Ureter (tissue), 1 donor: ENCODE measurements at regions not wholly inside any gene's neighbourhood (a gene's known extent, or its start where the extent isn't known, plus 50 kb on each side); places are given as distances from the start of the nearest gene placed in this dataset.

Source experiments
- DNase-seq: peaks from one replicate; pipeline ENCODE4 v3.0.0-alpha.2; 2020; ENCODE audit warnings: low spot score
- donor health status: DM: yes; HTN: yes; CAD: no.

DNA sequence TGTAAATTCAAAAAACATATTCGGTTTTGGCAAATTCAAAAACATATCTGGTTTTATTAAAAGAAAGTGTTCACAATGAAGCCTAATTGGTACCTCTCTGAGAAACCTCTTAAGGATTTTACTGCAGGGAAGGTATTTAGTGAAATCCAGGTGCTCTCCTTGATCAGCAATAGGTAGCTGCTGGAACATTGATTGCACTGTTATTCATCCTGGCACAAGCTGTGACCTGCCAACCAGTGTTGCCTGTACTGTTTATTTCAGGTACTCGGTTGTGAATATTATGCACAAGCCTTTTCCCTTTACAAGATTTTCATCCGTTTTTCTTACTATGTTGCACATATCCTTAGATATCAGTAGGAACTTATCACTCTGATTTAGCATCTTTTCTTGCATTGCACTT lies 155.8 kb upstream of the ZEB2 start:
- DNase-seq = no peak

DNA sequence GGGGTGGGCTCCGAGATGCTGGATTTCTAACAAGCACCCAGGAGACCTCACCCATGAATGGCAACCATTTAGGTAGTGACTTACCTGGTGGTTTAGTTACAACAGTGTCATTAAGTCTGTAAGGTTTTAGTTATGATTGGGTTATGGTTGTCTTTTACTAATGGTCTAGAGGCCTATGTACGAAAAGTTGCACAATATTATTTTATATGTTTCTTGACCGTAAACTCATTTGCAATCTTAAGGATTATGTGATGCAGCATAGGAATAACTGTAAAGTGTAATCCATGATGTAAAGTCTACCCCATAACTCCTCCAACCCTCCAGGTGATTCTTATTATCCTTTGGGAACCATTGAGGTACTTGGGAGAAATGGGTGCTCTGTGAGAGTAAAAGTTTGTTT lies 155.4 kb upstream of the ZEB2 start:
- no peak for DNase-seq

DNA sequence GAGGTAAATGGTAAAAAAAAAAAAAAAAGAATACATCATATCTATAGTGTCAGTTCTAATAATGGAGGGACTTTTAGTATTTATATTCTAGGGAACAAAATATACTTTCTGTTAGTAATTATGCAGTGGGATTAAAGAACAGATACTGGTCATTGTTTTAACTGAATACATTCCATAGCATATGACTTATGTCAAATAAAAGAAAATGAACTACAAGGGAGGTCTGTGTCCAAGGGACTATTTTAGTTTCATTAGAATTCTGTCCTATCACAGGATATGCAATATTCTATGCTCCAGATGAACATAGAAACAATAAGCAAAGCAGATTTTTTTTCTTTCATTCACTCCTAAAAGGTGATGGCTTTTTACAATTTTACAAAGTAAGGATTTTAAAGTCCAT lies 154.2 kb upstream of the ZEB2 start:
- no peak for DNase-seq

DNA sequence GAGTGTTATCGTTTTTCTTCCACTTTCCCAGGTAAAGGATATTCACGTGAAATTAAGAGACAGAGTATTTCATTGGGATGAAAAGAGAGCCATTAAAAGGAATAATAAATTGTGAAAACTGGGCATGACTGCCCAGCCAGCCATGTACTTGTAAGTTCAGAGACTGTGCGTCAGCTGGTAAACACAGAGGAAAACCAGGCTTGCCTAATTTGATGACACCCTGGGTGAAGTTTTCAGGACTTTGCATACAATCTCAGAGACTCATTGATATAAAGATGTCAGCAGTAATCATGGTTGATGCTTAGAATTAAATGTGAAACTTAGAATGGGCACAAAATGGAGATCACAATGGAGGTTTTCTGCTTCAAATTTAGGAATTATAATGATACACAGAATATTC lies 153.5 kb upstream of the ZEB2 start:
- no peak for DNase-seq

DNA sequence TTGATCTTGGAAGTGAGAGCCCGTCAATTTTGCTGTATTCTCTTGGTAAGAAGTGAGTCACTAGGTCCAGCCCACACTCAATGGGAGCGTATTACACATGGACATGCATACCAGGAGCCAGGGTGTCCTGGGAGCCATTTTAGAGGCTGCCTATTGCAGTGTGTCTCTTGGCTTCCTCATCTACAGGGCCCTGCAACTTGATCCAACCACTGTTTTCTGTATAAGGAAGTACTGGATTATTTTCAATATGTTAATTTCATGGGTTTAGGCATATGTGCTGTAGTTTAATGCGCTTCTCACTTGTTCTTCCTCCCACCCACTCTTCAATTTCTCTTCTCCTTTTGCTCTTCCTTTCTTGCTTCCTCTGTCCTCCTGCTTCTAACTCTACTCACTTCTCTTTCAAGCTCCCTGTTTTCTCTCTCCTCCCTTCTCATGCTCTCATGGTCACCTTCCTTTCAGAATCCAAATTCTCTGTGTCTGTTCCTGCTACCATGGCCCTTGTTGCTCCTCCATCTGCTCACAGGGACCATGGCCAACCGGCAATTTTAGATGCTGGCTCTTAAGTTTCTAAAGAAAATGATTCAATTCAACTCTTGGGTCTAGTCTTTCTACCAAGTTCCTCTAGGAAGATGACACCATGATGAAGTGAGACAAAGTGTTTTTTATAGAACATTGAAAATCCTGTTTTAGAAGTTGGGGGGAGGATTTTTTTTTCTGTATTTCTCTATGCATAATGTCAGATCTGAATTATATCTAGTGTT lies 152.0 kb upstream of the ZEB2 start:
- no peak for DNase-seq

DNA sequence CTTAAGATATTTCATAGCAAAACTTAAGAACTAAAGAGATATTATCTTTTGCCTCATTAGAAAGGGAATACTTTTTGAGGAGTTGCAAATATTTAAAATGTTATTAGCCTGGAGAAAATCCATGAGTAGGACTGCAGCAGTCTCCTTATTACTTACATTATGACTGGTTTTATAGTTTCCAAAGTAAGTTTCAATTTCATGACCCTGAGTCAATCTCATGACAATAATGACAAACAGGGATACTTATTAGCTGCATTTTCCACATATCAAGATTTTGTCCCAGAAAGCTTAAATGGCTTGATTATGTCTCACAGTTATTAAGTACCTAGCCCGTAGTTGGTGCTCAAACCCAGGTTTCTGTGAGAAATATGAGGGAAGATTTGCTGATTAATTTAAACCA lies 150.8 kb upstream of the ZEB2 start:
- DNase-seq = no peak

DNA sequence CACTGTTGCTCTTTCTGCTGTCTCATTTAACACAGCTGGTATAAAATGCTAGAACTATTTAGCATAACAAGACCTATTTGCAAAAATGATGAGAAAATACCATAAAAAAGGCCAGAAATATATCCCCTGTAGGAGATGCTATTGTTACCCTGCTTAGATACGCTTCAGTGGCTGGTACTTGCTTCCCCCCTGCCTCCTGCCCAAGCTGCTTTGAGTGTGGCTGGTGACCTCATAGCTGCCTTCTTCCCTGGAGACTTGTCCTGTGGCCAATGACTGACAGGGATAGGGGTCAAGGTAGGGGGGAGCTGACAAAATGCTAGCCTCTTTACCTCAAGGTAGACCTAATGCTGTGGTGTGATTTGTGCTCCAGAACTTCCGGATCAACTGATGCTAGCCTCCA lies 150.2 kb upstream of the ZEB2 start:
- DNase-seq = no peak

DNA sequence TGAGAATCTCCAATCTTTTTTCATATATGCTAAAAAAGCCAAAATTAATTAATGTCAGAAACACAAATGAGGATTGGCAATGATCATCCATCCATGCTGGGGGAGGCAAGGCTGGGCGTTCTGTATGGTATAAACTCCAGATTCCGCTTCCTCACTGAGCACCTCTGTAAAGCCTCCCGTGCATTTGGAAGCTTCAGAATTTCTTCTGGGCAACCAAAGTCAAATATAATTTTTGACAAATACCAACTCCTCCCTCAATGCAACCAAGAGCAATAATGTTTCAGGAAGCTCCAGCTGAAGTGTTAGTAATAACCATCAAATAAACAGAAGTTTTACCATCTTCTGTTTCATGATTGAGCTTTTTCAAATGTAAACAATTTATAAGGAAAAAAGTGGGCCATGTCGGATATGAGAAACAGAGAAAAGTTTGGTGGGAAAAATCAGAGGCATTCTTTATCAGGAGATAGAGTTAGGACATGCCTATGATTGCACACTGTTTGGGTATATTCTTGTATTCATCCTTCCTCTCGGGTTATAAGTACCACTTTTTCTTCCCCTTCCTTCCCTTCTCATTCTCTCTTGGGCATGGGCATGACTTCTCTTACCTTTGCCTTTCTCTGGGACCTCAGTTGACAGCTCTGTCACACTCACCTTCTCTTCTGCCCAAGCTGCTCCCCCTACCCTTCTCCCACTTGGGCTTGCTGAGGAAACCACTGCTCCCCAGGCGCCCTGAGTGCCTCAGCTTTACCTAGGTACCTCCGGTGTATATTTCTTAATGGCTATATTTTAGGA lies 149.5 kb upstream of the ZEB2 start:
- no peak for DNase-seq

DNA sequence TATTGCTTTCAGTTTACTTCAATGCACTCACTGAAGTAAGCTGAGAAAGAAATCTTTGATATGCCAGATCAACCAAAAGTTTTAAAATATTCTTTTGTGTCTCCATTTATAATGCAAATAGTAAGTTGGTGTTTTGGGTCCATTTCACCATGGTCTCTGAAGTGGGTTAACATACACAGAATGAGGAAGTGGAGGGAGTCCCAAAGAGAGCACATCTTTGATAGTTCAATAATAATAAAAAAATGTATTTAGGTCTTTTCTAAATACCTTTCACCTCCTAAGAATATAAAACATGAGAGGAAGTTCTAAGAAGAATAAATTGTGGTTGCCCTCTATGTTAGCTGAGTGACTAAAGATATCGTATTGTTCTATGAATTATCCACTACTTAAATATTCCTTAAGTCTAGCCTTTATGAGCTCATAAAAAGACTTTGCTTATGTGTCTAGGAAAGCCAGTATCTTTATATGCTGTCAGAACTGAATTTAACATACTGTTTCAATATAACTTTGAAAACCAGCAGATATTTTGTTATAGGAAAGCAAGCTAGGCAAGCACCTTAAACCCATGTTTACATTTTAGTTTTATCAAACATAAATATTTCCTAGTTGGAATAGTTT lies 148.7 kb upstream of the ZEB2 start:
- no peak for DNase-seq

DNA sequence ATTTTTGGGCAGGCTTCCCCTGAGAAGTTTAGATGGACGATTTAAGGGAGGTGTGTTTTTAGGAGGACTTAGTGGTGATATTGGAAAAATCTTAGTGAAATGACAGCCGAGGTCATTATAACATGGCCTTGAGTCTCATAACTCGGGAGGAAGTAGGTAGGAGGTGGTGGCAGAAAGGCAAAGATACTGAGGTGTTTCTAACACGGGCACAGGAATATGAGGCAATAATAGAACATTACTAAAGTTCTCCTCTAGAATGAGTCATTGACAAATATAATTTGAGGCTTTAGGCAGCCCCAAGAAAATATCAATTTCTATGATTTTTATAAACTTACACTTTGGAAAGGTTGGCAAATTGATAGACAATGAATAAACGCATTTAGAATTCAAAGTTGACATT lies 146.1 kb upstream of the ZEB2 start:
- DNase-seq = no peak

DNA sequence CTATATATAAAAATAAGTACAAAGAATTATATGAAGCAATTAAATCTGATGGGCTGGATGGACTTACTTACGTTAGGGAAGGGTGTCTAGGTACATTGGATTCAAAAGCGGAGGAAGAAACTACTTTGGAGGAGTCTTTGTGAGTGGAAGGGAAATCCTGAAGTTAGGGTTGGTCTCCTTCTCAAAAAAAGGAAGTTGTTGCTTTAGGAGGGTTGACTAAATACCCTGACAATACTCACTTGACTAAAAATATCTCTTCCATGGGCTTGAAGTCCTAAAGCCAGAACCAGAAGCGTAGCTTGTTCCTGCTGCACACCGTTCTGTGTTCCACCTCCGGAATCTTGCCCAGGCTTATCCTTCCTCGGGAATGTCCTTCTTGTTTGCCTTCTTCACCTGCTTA lies 143.3 kb upstream of the ZEB2 start:
- DNase-seq = no peak

DNA sequence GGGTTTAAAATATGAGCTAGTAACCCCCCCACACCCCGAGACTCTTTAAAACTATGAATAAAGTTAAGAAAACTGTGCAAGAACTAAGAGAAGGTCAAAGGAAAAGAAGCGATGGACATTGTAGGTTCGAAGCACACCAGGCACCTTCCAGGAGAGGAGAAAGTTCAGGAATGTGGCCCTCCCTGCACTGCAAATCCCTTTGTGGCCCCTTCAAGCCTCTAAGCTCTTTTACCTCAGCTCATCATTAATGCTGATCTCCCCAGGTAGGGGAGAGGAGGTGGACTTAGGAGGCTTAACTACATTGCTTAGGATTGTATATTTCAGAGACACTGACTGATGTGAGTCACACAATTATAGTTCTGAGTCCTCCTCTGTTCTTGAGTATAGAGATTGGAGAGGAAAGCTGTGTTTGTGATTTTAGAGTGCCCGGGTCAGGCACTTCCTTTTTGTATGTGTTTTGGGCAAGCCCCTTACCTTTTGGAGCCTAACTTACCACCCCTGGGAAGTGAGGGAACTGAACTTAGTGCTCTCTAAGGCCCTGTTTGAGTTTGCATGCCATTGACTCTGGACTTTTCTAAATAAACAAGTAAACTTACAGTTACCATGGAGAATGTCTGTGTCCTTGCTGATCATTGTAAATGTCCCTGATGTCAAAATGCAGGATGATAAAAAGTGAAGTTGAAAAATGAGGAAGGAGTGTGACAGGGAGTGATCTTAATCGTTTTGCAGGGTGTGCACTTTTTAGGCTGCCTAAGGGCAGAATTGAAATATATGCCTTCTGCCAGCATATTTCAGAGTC lies 140.8 kb upstream of the ZEB2 start:
- DNase-seq = no peak

DNA sequence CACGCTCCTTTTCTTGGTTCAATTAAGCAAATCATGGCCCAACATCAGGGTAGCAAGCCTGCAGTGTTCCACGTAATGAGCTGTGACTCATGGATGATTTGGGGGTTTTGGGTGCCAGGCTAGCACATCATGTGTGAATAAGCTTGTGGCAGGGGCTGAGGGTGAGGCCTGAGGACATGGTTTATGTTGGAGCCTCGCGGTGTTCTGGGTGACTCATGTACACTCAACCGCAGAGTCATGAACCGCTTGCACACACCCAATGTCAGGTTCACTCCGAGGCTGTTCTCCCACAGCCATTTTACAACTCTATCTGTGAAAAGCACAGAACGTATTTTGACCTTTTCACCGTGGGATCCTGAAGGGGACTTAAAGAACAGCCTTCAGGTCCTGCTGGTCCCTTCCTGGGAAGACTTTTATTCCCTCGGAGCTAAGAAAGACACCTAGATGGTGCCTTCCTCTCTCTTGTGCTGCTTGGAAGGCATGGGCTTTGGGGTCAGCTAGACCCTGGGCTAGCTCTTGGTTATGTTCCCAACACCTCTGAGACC lies 139.9 kb upstream of the ZEB2 start:
- no peak for DNase-seq

DNA sequence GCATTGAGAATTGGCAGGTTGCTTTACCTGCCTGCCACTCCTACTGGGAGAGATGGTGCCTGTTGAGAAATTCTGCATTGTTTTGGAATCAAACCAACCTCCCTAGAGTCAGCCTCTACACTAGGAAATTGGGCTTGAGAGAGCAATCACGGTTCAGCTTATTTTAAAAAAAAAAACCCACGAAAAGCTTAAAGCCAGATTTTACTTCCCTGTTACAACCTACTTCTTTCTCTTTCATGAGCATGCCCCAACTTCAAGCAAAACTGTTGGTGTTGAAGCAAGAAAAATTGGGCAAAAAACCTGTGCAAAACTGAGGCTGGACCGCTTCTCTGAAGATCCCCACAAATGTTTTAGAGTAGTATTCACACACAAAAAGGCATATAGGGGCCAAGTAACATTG lies 134.6 kb upstream of the ZEB2 start:
- no peak for DNase-seq

DNA sequence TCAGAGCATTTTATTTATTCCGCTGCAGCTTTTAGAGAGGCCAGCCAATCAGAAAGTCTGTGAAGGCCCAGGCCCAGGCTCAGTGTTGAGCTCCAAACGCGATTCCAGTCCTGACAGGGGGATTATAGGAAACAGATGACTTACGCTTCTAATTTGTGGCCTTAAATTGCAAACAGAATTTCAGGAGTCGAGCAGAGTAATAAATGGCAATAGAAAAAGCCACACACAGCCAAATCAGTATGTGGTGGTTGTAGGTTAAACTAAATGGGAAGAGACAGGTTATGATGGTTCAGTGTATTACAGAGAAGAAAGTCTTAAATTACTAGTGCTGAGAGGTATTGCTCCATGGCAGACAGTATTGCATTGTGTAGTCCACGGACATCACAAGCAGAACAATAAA lies 131.0 kb upstream of the ZEB2 start:
- no peak for DNase-seq

DNA sequence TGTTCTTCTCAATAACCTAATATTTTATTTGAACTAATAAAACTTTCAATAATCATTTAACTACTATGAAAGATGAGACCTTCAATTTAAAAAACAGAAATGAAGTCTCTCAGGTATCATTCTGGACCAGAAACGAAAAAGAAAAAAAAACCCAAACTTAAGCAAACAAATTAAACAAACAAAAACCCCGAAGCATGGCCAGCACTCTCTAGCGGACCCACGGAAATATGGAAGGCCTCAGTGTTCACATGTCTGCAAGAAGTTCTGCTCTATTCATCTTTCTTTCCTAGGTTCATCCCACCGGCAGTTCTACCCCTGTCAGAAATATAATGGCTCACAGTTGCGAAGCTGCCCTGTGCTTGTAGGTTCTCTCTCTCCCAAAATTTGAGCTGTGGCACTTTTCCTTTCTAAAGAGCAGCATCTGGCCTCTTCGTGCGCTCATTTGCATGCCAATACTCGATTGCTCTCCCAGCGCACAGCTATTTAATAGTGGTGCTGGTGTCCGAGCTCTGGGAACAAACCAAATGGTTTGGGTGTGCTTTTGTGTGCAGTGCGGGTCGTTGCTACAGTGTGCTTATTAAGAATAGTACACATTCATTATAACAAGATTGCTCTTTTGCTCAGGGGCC lies 129.0 kb upstream of the ZEB2 start:
- no peak for DNase-seq

DNA sequence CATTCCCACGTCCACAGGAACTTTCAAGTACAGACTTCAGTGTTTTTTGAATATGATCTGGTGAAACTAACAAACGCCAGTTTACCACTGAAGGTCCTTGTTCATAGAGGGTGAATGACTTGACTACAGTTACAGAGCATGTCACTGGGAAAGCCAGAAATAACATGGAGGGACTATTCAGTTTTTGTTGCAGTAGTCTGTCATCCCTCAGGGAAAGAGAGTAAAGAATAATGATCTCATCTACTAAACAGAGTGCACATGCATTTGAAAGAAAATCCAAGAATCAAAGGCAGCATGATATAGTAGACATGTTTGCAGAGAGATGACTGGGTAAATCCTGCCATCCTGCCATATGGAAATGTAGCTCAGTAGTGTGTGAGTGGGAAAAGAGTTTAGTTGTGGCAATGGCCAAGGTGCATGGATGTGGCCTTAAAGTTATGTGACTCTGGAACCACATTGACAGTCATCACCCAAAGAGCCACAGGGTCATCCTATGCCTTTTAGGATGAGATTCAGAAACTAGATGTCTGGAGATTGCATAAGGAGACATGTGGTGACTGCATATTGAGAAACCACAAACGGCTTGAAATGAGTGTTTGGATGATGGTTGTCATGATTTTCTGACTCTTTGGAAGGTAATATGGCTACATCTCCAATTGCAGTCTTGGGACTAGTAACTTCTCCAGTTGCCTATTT lies 125.3 kb upstream of the ZEB2 start:
- DNase-seq = no peak

DNA sequence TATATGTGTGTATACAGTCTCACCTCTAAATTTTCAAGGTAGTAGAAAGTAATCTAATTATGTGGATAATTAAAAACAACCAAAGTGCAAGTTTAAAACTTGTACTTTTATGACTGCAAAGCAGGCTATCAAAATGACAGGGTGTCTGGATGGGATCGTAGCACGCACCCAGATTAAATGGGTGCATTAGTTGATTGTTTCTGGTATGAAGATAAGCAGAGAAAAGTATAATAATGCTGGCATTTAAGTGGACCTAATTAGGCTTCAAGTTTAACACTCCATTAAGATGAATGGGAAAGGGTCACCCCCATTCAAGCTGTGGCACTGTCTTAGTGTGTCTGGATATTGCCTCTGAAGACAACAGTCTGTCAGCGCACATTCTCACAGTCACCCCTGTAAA lies 124.6 kb upstream of the ZEB2 start:
- DNase-seq = no peak

DNA sequence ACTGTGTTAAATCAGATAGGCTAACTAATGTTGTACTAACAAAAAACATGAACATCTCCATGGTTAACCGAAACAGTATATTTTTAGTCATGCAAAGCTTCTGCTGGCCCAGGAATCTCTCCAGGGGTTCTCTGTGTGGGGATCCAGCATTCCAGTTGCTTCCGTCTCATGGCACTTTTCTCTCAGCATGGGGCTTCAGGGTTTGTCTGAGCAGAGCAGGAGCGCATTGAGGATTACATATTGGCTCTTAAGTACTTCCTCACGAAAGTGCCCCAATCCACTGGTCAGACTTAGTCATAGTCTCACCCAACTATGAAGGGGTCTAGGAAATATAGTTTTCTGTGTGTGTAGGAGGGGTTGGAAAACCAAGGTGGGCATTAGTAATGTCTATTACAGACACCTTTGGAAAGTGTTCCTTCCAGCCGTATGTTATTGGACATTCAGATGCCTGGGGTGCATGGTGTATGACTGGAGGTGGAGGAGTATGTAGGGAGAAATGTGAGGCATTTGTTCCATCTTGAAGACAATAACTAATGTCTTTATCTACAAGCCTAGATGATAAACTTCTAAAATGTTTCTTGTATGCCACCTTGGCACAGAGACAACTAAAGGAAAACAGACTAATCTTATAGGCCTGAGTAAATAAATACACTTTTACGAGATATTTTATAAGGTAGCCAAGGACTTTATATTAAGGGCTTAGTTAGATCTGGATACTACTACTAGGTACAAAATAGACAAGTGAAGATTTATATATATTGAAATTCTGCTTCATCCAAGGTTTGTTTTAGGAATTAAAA lies 123.8 kb upstream of the ZEB2 start:
- DNase-seq = no peak

DNA sequence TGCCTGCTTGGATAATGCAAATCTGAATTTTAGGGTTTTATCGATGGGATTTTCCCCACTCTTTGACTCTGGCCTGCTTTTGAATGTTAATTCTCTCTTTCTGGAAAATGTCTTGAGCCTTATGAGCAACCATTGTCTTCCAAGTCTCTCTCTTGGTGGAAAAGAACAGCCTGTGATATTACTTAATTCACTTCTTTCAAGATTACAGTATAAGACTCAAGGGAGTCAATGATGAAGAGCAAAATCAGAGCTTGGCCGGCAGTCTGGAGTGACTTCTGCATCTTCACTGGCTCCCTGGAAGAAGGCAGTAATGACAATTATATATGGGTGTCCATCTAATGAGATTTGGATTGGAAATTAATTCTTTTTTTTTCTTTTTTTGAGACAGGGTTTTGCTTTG lies 122.9 kb upstream of the ZEB2 start:
- DNase-seq = no peak
